Testis (tissue), 2 donors: ENCODE measurements at regions not wholly inside any gene's neighbourhood (a gene's known extent, or its start where the extent isn't known, plus 50 kb on each side); places are given as distances from the start of the nearest gene placed in this dataset.

Experiments used
- DNase-seq: peaks from one replicate; pipeline ENCODE4 v3.0.0-alpha.2; 2019
- H3K27ac ChIP-seq, 2 donors: fragments of 200-600 bp; sonication (generic); one replicate each; pipeline ENCODE4 v1.5.1; 2019
- H3K27me3 ChIP-seq: fragments of 200-600 bp; sonication (generic); one replicate; pipeline ENCODE4 v1.5.1; 2019
- H3K36me3 ChIP-seq: fragments of 200-600 bp; sonication (generic); one replicate; pipeline ENCODE4 v1.5.1; 2017; ENCODE audit warnings: low read depth; ENCODE audit errors: missing control alignments
- H3K4me1 ChIP-seq: fragments of 200-600 bp; sonication (generic); one replicate; pipeline ENCODE4 v1.5.1; 2019
- H3K4me3 ChIP-seq, 2 donors: fragments of 200-600 bp; sonication (generic); one replicate each; pipeline ENCODE4 v1.5.1; 2017 to 2019
- H3K9me3 ChIP-seq: fragments of 200-600 bp; sonication (generic); one replicate; pipeline ENCODE4 v1.5.1; 2017
- CTCF ChIP-seq, 3 experiments: fragments of 450-650 bp in 2 of 3; fragments of 200-600 bp in 1 of 3; sonication (generic) in 1 of 3; IDR thresholded peaks; one replicate each; pipeline ENCODE4 v1.5.1; 2016 to 2019; ENCODE audit warnings: antibody characterized with exemption in 3 of 3, mild to moderate bottlenecking in 2 of 3, moderate library complexity in 1 of 3
- POLR2A ChIP-seq: fragments of 450-650 bp; IDR thresholded peaks from one replicate; pipeline ENCODE4 v1.6.1; 2017; ENCODE audit warnings: antibody characterized with exemption, mild to moderate bottlenecking, moderate library complexity
- WGBS, 2 donors: methylation state at CpG; one replicate each; pipeline ENCODE4 v1.1.5; 2018; 5-methylcytosine and 5-hydroxymethylcytosine counted together
- intact Hi-C: fragments of 100-400 bp; cut with DNase I; formaldehyde crosslinking; loops from one replicate; pipeline ENCODE4 v1.15.1; 2023; ENCODE audit warnings: low total_unique reads

DNA sequence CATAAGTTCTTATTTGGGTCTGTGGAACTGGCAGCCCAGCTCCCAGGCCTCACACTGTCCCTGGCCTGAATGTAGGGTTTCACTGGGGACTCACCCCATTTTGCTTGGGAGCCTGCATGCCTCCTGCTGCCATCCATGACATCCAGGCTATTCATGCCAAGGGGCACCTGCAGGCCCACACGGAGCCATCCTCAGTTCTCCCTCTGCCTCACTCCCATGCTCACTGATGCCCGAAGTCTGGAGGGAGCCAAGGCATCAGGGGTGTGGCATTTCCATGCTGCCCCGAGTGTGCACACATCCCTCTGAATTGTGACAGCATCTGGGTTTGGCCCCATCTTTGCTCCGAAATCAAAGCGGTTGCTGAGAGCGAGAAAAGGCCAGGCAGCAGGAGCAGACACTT lies 67.4 kb upstream of the ZNF804A start:
- no peak for TF ChIP-seq CTCF (IDR thresholded peaks at IDR 0.05)
- no peak for TF ChIP-seq POLR2A
- Histone ChIP-seq H3K27ac (no peak overlapping the region), H3K9me3 (no peaks in the 10 kb centered on the region), H3K4me3 (no peak overlapping the region), H3K36me3 (no peaks in the 10 kb centered on the region), H3K27me3 (no peaks in the 10 kb centered on the region), H3K4me1 (no peaks in the 10 kb centered on the region)
- WGBS, 2 donors, result 50 to 87% methylated on average over 6 of the region's 6 CpGs
- DNase-seq, result no peak
- intact Hi-C loops, result no loop called here

- intact Hi-C loops, result no loop called here
- DNase-seq, result no peak
- H3K27me3 ChIP-seq, result no peaks in the 10 kb centered on the region
Measured at GRCh38 chr2:184532551-184532950, 65.8 kb upstream of the ZNF804A start.

GRCh38 chr2:184534986-184535385 lies 63.3 kb upstream of the ZNF804A start:
- TF ChIP-seq POLR2A (no peak), CTCF (IDR thresholded peaks at IDR 0.05) (no peak)
- H3K4me3 ChIP-seq, result no peak overlapping the region
- H3K9me3 ChIP-seq, result no peaks in the 10 kb centered on the region
- intact Hi-C loops, result no loop called here
- H3K27ac ChIP-seq, result no peak overlapping the region
- H3K4me1 ChIP-seq, result no peaks in the 10 kb centered on the region
- no peaks in the 10 kb centered on the region for H3K36me3 ChIP-seq
- no peak for DNase-seq
- no peaks in the 10 kb centered on the region for H3K27me3 ChIP-seq
- WGBS, 2 donors, result 88 to 91% methylated on average over 3 of the region's 3 CpGs

More at GRCh38 chr2:184532551-184532950, 65.8 kb upstream of the ZNF804A start:
- Histone ChIP-seq H3K27ac (no peak overlapping the region), H3K36me3 (no peaks in the 10 kb centered on the region), H3K4me3 (no peak overlapping the region), H3K9me3 (no peaks in the 10 kb centered on the region), H3K4me1 (no peaks in the 10 kb centered on the region)
- no peak for TF ChIP-seq POLR2A

GRCh38 chr2:184540246-184540789 lies 58.0 kb upstream of the ZNF804A start:
- no peaks in the 10 kb centered on the region for H3K4me1 ChIP-seq
- no peaks in the 10 kb centered on the region for H3K27me3 ChIP-seq
- H3K4me3 ChIP-seq, result no peak overlapping the region
- no peaks in the 10 kb centered on the region for H3K36me3 ChIP-seq
- TF ChIP-seq CTCF (IDR thresholded peaks at IDR 0.05) (no peak), POLR2A (no peak)
- no peak for DNase-seq
- no peak overlapping the region for H3K27ac ChIP-seq
- intact Hi-C loops, result no loop called here
- no peaks in the 10 kb centered on the region for H3K9me3 ChIP-seq

- WGBS, 2 donors, result 84 to 88% methylated on average over 2 of the region's 2 CpGs
- intact Hi-C loops, result no loop called here
- Histone ChIP-seq H3K27ac (no peak overlapping the region), H3K4me1 (no peaks in the 10 kb centered on the region), H3K27me3 (no peaks in the 10 kb centered on the region), H3K4me3 (no peak overlapping the region), H3K9me3 (no peaks in the 10 kb centered on the region), H3K36me3 (no peaks in the 10 kb centered on the region)
- TF ChIP-seq CTCF (IDR thresholded peaks at IDR 0.05), result no peak
- no peak for TF ChIP-seq POLR2A
- DNase-seq, result no peak
Measured at GRCh38 chr2:184541591-184541990, 56.7 kb upstream of the ZNF804A start.
